ENCODE measurements at regions not wholly inside any gene's neighbourhood (a gene's known extent, or its start where the extent isn't known, plus 50 kb on each side); places are given as distances from the start of the nearest gene placed in this dataset.
"Not testable (repeated sequence)": the region's sequence is repeated elsewhere in the genome, so short reads cannot be mapped to it uniquely, and the experiment has no call there.

DNA sequence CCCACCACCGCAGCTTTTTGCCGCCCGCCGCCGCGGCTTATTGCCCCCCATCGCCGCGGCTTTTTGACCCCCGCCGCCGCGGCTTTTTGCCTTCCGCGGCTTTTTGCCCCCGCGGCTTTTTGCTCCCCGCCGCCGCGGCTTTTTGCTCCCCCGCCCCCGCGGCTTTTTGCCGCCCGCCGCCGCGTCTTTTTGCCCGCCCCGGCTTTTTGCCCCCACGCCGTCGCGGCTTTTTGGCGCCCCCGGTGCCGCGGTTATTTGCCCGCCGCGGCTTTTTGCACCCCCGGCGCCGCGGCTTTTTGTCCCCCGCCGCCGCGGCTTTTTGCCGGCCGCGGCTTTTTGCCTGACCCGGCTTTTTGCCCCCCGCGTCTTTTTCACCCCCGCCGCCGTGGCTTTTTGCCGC is 3061.8 kb upstream of the TEKT4 start:
- TF ChIP-seq, protein P1, sequence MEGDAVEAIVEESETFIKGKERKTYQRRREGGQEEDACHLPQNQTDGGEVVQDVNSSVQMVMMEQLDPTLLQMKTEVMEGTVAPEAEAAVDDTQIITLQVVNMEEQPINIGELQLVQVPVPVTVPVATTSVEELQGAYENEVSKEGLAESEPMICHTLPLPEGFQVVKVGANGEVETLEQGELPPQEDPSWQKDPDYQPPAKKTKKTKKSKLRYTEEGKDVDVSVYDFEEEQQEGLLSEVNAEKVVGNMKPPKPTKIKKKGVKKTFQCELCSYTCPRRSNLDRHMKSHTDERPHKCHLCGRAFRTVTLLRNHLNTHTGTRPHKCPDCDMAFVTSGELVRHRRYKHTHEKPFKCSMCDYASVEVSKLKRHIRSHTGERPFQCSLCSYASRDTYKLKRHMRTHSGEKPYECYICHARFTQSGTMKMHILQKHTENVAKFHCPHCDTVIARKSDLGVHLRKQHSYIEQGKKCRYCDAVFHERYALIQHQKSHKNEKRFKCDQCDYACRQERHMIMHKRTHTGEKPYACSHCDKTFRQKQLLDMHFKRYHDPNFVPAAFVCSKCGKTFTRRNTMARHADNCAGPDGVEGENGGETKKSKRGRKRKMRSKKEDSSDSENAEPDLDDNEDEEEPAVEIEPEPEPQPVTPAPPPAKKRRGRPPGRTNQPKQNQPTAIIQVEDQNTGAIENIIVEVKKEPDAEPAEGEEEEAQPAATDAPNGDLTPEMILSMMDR (IDR thresholded peaks at IDR 0.05), result not testable (repeated sequence)
- not testable (repeated sequence) for TF ChIP-seq POLR2A (IDR thresholded peaks at IDR 0.05)

All from testis (tissue), 2 donors.